ENCODE measurements at regions not wholly inside any gene's neighbourhood (a gene's known extent, or its start where the extent isn't known, plus 50 kb on each side); places are given as distances from the start of the nearest gene placed in this dataset.

DNA sequence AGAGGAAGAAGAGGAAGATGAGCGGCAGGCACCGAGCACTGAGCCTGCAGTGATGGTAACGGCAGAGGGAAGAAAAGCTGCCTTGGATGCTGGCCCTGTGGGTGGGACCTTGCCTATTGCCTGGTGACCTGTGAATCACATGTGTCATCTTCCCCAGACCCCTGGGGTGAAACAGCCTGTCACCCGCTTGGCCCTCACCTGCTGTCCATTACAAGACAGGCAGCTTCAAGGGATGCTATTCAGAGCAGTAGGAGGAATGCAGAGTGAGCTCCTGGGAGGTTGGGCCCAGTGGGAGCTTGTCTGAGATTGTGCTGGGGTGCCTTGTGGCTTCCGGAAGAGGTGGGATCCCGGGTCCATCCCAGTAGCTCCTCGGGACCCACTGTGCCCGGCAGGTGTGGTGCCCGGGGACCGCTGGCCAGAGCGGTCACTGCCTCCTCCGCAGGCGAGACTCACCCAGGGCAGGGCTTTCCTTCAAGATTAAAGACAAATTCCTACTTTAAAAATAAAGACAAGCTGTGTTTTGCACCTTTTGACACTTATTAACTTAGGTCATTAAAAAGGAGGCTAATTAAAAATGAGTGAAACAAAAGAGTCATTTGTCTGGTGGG lies 440.2 kb upstream of the MKI67 start:
- Histone ChIP-seq H3K27ac (ENCODE audit: low read depth, low read length) (no peak overlapping the region), H3F3A (ENCODE audit: control insufficient read depth, insufficient read depth) (no peaks in the 10 kb centered on the region), H3K27me3 (ENCODE audit: control insufficient read depth, low read length) (no peaks in the 10 kb centered on the region), H3K79me2 (ENCODE audit: control insufficient read depth, low read length) (no peaks in the 10 kb centered on the region), H3K9me2 (replicated peaks; ENCODE audit: control insufficient read depth, low read length) (no peaks in the 10 kb centered on the region), H3K36me3 (ENCODE audit: control insufficient read depth, low read length) (no peaks in the 10 kb centered on the region), H4K20me1 (ENCODE audit: control insufficient read depth, insufficient read depth, low read depth, low read length) (no peaks in the 10 kb centered on the region), H3K4me2 (ENCODE audit: low read length) (no peak overlapping the region), H3K9me3 (ENCODE audit: control insufficient read depth, insufficient read depth, low read length) (no peaks in the 10 kb centered on the region), H3K4me3 (ENCODE audit: low read length) (no peak overlapping the region), H3K4me1 (ENCODE audit: control insufficient read depth, low read length) (no peaks in the 10 kb centered on the region)
- no peak for TF ChIP-seq EZH2phosphoT487 (IDR thresholded peaks at IDR 0.05; ENCODE audit: borderline replicate concordance, low read length)
- TF ChIP-seq, protein P1, sequence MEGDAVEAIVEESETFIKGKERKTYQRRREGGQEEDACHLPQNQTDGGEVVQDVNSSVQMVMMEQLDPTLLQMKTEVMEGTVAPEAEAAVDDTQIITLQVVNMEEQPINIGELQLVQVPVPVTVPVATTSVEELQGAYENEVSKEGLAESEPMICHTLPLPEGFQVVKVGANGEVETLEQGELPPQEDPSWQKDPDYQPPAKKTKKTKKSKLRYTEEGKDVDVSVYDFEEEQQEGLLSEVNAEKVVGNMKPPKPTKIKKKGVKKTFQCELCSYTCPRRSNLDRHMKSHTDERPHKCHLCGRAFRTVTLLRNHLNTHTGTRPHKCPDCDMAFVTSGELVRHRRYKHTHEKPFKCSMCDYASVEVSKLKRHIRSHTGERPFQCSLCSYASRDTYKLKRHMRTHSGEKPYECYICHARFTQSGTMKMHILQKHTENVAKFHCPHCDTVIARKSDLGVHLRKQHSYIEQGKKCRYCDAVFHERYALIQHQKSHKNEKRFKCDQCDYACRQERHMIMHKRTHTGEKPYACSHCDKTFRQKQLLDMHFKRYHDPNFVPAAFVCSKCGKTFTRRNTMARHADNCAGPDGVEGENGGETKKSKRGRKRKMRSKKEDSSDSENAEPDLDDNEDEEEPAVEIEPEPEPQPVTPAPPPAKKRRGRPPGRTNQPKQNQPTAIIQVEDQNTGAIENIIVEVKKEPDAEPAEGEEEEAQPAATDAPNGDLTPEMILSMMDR (IDR thresholded peaks at IDR 0.05; ENCODE audit: low read depth, low read length, poor library complexity, severe bottlenecking), result no peak

DNA sequence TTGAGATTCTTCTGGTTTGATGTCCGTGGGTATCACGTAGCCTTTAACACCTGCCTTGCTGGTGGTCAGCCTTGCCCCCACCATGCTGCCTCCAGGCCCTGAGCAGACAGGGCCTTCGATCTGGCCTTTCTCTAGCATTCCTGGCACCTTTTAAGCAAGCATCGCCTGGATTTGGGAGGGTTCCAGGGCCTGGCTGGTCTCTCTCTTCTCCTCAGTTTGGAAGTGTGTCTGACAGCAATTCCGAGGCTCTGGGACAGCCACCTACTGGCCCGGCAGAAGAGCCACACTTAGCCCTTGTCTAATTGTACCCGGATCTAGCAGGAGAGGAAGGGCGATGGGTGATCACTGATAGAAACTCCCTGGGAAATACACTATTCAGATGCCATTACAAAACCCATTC lies 441.3 kb upstream of the MKI67 start:
- Histone ChIP-seq H3K9me3 (ENCODE audit: control insufficient read depth, insufficient read depth, low read length) (no peaks in the 10 kb centered on the region), H3K79me2 (ENCODE audit: control insufficient read depth, low read length) (no peaks in the 10 kb centered on the region), H3F3A (ENCODE audit: control insufficient read depth, insufficient read depth) (no peaks in the 10 kb centered on the region), H3K4me1 (ENCODE audit: control insufficient read depth, low read length) (no peaks in the 10 kb centered on the region), H4K20me1 (ENCODE audit: control insufficient read depth, insufficient read depth, low read depth, low read length) (no peaks in the 10 kb centered on the region), H3K36me3 (ENCODE audit: control insufficient read depth, low read length) (no peaks in the 10 kb centered on the region), H3K4me3 (ENCODE audit: low read length) (no peak overlapping the region), H3K9me2 (replicated peaks; ENCODE audit: control insufficient read depth, low read length) (no peaks in the 10 kb centered on the region), H3K27me3 (ENCODE audit: control insufficient read depth, low read length) (no peaks in the 10 kb centered on the region), H3K27ac (ENCODE audit: low read depth, low read length) (no peak overlapping the region), H3K4me2 (ENCODE audit: low read length) (no peak overlapping the region)
- no peak for TF ChIP-seq EZH2phosphoT487 (IDR thresholded peaks at IDR 0.05; ENCODE audit: borderline replicate concordance, low read length)
- TF ChIP-seq, protein P1 (IDR thresholded peaks at IDR 0.05; ENCODE audit: low read depth, low read length, poor library complexity, severe bottlenecking), result no peak

DNA sequence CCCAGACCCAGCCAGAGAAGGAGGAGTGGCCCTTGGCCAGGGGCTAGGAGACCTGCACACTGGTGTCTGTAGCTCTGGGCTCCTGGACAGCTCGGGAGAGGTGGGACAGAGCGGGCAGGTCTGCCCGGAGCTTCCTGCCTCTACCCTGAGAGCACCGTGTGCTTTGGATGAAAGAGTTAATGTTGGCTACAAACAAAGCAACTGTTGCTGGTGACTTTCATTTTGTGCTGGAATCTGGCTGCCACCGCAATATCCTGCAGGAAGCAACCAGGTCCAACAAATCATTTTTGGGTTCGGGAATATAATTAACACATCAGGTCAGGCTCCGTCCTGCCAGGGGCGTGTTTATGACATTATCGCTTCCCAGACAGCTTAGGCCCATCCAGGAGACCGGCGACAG lies 441.8 kb upstream of the MKI67 start:
- Histone ChIP-seq H4K20me1 (ENCODE audit: control insufficient read depth, insufficient read depth, low read depth, low read length) (no peaks in the 10 kb centered on the region), H3K27me3 (ENCODE audit: control insufficient read depth, low read length) (no peaks in the 10 kb centered on the region), H3F3A (ENCODE audit: control insufficient read depth, insufficient read depth) (no peaks in the 10 kb centered on the region), H3K9me3 (ENCODE audit: control insufficient read depth, insufficient read depth, low read length) (no peaks in the 10 kb centered on the region), H3K79me2 (ENCODE audit: control insufficient read depth, low read length) (no peaks in the 10 kb centered on the region), H3K27ac (ENCODE audit: low read depth, low read length) (no peak overlapping the region), H3K36me3 (ENCODE audit: control insufficient read depth, low read length) (no peaks in the 10 kb centered on the region), H3K9me2 (replicated peaks; ENCODE audit: control insufficient read depth, low read length) (no peaks in the 10 kb centered on the region), H3K4me3 (ENCODE audit: low read length) (no peak overlapping the region), H3K4me2 (ENCODE audit: low read length) (no peak overlapping the region), H3K4me1 (ENCODE audit: control insufficient read depth, low read length) (no peaks in the 10 kb centered on the region)
- TF ChIP-seq EZH2phosphoT487 (IDR thresholded peaks at IDR 0.05; ENCODE audit: borderline replicate concordance, low read length), result no peak
- TF ChIP-seq, protein P1 (IDR thresholded peaks at IDR 0.05; ENCODE audit: low read depth, low read length, poor library complexity, severe bottlenecking), result no peak

Data from DOHH2 (cell line).